GM19328 (cell line): ENCODE measurements at regions not wholly inside any gene's neighbourhood (a gene's known extent, or its start where the extent isn't known, plus 50 kb on each side); places are given as distances from the start of the nearest gene placed in this dataset.
"Not testable (repeated sequence)": the region's sequence is repeated elsewhere in the genome, so short reads cannot be mapped to it uniquely, and the experiment has no call there.

Experiments used
- ATAC-seq: cut with Tn5 transposase; IDR thresholded peaks from one replicate; pipeline ENCODE4 v1.9.1; 2021; ENCODE audit warnings: mild to moderate bottlenecking, moderate library complexity; ENCODE audit not compliant: unreplicated experiment

DNA sequence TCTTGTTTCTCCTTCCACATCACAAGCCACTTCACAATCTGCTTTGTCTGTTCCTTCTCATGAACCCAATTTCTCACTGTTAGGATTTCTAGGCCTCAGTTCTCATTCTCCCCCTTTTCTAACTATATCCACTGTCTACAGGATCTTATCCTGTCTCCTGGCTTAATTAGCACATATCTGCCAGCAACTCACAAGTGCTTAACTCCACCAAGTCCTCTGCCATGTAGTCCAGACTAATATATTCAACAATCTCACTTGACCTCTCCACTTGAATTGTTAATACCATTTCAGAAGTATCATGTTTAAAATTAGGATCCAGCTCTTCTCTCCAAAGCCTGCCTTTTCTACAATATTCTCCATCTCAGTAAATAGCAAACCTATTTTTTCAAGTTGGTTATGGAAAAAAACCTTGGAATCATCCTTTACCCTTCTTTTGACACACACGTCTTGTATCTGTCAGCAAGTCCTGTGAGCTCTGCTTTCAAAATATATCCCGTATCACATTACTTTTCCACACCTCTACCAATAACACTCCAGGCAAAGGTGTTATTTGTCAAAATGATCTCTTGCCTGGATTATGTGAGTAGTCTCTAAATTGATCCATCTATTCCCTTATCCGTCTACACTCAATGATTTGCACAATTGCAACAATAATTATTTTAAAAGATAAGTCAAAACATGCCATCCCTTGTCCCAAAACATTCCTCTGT is 127.2 kb upstream of the SLIT2 start:
- no peak for ATAC-seq

- ATAC-seq: no peak
Measured at GRCh38 chr4:20122198-20122988, 129.3 kb upstream of the SLIT2 start.

GRCh38 chr4:20119141-20119540 is 132.6 kb upstream of the SLIT2 start:
- ATAC-seq: no peak

DNA sequence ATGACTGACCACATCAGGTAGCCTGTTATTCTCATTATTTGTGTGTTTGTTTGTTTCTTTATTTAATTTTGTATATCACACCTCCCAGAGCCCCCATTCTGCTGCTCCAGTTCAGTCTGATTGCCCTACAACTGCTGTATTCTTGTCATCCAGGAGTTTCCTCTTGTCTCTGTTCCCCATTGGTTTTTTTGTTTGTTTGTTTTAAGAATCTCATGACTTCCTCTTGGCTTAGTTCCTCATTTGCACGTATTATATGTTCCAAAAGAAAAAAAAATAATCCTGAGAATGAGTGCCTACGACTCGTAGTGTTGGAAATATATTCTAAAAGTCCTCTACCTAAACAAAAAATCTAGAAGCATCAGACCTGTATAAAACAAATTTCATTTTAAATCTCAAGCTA is 142.3 kb upstream of the SLIT2 start:
- no peak for ATAC-seq

GRCh38 chr4:20106921-20107320 is 144.8 kb upstream of the SLIT2 start:
- no peak for ATAC-seq

DNA sequence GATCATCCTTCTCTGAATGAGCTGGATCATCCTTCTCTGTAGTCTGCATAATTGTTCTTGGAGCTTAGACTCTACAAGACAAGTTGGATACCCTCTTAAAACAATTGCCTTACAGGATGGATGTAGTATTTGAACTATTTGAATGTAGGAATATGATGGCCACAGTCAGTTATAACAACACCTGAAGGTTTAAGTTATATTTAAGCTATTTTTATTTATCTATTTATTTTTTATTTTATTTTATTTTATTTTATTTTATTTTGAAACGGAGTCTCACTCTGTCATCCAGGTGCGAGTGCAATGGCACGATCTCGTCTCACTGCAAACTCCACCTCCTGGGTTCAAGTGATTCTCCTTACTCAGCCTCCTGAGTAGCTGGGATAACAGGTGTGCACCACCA is 149.9 kb upstream of the SLIT2 start:
- no peak for ATAC-seq

DNA sequence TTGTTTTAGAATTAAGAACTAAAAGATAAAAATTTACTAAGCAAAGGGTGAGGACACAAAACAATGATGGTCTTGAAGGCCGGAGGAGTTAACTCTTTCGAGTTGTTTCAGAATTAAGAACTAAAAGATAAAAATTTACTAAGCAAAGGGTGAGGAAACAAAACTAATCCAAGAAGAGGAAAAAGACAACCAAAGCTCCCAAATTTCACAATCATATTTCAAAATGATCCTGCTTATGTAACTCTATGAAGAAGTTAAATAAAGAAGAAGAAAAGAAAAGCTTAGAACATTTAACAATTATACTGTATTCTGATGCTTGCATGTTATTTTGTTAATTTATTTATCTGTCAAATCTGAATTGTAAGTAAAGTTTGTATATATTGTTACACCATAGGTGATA is 154.8 kb upstream of the SLIT2 start:
- ATAC-seq: no peak

DNA sequence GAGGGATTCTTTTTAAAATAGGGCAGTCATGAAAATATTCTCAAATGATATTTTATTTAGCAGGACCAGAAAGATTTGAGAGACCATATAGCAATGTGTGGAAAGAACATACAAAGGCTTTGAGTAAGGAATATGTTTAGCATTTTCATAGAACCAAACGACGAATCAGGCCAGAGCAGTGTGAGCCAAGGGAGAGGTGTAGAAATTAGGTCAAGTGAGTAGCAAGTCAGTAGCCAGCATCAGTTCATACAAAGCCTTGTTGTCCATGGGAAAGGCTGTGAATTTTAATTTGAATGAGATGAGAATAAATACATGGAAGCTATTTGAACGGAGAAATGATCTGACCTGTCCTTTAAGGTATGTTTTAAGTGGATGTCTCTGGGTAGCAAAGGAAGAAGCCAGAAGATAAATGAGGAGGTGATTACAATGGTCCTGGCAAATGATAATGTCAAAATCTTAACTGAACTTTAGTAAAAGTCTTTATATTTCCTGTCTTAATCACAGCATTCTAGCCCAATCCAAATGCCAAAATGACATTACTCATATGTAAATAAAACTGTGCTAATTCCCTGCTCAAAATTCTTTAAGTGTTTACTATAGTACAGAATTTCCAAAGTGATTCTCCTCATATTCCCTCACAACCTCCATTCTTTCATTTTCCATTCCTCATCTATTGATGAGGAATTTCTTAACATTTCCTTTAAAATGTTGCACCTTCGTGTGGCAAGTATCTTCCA is 155.7 kb upstream of the SLIT2 start:
- ATAC-seq: no peak

DNA sequence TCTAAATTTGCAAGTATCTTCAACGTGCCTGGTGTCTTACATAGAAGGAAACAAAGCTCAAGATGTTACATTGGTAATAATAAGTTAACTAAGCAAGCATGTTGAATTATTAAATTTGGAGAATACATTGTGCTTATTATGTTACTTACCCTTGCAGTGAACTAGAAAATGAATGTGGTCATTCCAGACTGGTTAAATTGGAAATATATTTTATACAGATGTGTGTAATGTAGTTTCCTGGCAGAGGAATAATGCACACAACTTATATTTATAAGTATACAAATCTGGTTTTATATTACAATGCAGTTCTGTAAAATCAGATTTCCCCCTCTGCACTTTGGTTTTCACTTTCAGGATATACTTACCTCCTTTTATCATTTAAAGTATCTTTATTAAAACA is 159.9 kb upstream of the SLIT2 start:
- ATAC-seq: no peak

- no peak for ATAC-seq
Measured at GRCh38 chr4:20087522-20087911, 164.2 kb upstream of the SLIT2 start.

- ATAC-seq: no peak
Measured at GRCh38 chr4:20086799-20087521, 164.7 kb upstream of the SLIT2 start.

GRCh38 chr4:20086067-20086798 is 165.5 kb upstream of the SLIT2 start:
- ATAC-seq: no peak

- no peak for ATAC-seq
Measured at GRCh38 chr4:20085653-20086052, 166.1 kb upstream of the SLIT2 start.

DNA sequence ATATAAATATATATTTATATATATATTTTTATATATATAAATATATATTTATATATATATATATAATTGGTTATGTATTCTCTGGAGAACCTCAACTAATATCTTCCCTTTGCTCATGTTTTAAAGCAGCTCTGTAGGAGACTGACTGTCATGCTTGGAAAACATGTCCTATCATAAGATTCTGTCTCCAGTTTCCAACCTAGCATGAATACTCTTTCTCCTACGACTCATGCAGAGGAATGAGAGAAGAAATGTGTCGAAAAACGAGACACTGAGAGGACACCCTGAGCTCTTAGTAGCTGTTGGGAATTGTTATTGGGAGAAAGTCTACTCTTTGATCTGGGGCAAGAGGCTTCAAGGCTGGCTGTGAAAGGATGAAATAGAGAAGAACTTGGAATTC is 166.5 kb upstream of the SLIT2 start:
- no peak for ATAC-seq

DNA sequence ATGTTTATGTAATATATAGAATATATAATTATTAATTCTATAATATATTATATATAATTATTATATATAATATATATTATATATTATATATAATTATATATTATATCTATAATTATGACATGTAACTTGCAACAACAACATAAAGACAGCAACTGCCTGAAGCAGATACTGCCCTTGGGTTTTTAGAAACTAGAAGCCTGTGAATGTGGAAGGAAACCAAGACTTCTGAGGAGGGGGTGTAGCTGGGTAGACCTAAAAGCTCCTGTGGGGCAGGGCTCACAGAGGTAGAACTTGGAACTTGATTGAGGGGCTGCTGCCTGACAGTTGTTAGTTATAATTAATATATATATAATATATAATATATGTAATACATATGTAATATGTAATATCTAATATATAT is 167.2 kb upstream of the SLIT2 start:
- no peak for ATAC-seq

DNA sequence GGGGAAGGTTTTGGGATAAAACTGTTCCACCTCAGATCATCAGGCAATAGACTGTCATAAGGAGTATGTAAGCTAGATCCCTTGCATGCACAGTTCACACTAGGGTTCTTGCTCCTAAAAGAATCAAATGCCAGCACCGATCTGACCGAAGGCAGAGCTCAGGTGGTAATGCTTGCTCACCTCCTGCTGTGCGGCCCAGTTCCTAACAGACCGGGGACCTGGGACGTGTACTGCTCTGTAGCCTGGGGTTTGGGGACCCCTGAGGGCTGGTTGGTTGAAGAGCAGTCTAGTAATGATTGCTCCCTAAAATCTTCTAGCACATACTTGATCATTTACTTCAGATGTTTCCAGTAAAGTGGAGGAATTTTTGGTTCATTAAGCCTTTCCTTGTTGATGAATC is 173.1 kb upstream of the SLIT2 start:
- ATAC-seq: no peak

GRCh38 chr4:20075248-20075871 is 176.3 kb upstream of the SLIT2 start:
- no peak for ATAC-seq

- ATAC-seq: no peak
Measured at GRCh38 chr4:20074450-20074849, 177.3 kb upstream of the SLIT2 start.

- ATAC-seq: no peak
Measured at GRCh38 chr4:20065952-20066351, 185.8 kb upstream of the SLIT2 start.

DNA sequence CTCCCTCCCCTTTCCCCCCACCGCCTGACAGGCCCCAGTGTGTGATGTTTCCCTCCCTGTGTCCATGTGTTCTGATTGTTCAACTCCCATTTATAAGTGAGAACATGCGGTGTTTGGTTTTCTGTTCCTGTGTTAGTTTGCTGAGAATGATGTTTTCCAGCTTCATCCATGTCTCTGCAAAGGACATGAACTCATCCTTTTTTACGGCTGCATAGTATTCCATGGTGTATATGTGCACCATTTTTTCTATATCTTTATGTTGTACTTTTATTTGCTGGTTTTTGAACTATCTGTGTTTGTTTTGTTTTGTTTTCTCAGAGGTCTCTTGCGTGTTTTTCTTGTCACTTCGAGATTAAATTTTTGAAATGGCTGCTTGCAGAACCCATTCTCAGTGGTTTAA is 188.8 kb upstream of the SLIT2 start:
- not testable (repeated sequence) for ATAC-seq
